Keratinocyte (primary cell): ENCODE measurements at regions not wholly inside any gene's neighbourhood (a gene's known extent, or its start where the extent isn't known, plus 50 kb on each side); places are given as distances from the start of the nearest gene placed in this dataset.

Experiments
- EZH2 ChIP-seq: IDR thresholded peaks from one replicate; pipeline ENCODE4 v1.6.1; 2012; ENCODE audit warnings: inconsistent platforms, mild to moderate bottlenecking, low read length, moderate library complexity
- TF ChIP-seq, protein P1 (sequence below), 3 experiments: IDR thresholded peaks in 1 of 3; conservative IDR thresholded peaks in 1 of 3; optimal IDR thresholded peaks in 1 of 3; 2 replicates in 2 of 3; 3 replicates in 1 of 3; pipeline versions ENCODE3 to v1.5.1; 2011; ENCODE audit warnings: low read length in 3 of 3, mild to moderate bottlenecking in 3 of 3, moderate library complexity in 2 of 3, control low read depth in 1 of 3, inconsistent platforms in 1 of 3; ENCODE audit not compliant: insufficient read depth in 2 of 3; ENCODE audit errors: extremely low read depth in 1 of 3

DNA sequence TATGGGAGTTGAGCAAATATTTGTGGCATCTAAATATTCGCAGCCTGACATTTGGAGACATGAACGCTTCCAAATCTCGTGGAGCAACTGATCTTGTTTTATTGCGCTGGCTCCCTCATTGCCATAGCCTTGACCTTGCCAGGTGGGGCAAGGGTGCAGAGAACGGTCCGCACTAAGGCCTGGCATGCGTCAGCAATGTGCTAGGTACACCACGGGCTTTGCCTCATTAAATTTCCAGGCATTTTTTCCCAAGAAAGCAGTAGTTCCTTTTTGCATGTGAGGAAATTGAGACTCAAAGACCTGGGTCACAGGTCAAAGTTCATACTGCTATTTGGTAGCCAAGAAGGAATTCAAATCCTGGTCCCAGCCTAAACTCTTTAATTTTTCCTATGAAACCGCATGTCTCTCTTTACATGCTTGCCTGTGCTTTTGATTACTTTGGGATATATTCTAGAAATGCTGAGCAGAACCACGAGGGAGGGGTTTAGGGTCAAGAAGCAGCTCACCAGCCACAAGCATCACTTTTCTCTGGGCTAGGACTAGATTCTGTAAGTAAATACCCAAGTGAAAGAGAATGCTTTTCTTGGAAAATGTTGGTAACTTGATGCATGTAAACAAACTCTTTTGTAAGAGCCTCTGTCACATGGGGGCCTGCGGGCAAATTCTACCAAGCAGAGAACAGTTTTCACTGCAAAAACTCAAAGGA is 891.6 kb downstream of the VRK1 start:
- TF ChIP-seq, protein P1, sequence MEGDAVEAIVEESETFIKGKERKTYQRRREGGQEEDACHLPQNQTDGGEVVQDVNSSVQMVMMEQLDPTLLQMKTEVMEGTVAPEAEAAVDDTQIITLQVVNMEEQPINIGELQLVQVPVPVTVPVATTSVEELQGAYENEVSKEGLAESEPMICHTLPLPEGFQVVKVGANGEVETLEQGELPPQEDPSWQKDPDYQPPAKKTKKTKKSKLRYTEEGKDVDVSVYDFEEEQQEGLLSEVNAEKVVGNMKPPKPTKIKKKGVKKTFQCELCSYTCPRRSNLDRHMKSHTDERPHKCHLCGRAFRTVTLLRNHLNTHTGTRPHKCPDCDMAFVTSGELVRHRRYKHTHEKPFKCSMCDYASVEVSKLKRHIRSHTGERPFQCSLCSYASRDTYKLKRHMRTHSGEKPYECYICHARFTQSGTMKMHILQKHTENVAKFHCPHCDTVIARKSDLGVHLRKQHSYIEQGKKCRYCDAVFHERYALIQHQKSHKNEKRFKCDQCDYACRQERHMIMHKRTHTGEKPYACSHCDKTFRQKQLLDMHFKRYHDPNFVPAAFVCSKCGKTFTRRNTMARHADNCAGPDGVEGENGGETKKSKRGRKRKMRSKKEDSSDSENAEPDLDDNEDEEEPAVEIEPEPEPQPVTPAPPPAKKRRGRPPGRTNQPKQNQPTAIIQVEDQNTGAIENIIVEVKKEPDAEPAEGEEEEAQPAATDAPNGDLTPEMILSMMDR (optimal IDR thresholded peaks at IDR 0.05 in 1 of 3, IDR thresholded peaks at IDR 0.05 in 1 of 3, conservative IDR thresholded peaks at IDR 0.05 in 1 of 3; ENCODE audit: extremely low read depth in 1 of 3, insufficient read depth in 2 of 3, low read length in 3 of 3), result no peak
- no peak for TF ChIP-seq EZH2
